IMR-90 (cell line): ENCODE measurements at regions not wholly inside any gene's neighbourhood (a gene's known extent, or its start where the extent isn't known, plus 50 kb on each side); places are given as distances from the start of the nearest gene placed in this dataset.

Experiments used
- ATAC-seq: fragments of 200-7000 bp; cut with Tn5 transposase; 2 replicates; pipeline ENCODE4 v1.9.1; 2020; ENCODE audit warnings: low read depth, mild to moderate bottlenecking, moderate library complexity
- BruUV-seq: library from RNA; stranded (reverse); fragments of 400-500 nt; replicated peaks from 2 replicates; lab custom pipeline; 2021; lab: Mats Ljungman, UMichigan
- CTCF ChIA-PET: fragments of 300-600 bp; formaldehyde crosslinking; extraction: SDS; loops from one replicate; lab custom pipeline; 2021; ENCODE audit warnings: antibody characterized with exemption; lab: Yijun Ruan, JAX
- POLR2A ChIA-PET: fragments of 300-600 bp; sonication (Branson Sonifier 250); formaldehyde crosslinking; loops from one replicate; lab custom pipeline; 2022; ENCODE audit warnings: antibody characterized with exemption; ENCODE audit not compliant: unreplicated experiment; lab: Charles Lee
- DNase-seq: peaks from one replicate; pipeline ENCODE4 v3.0.0; 2013
- H2AFZ ChIP-seq: replicated peaks from 2 replicates; pipeline ENCODE3; 2013; ENCODE audit warnings: low read length, mild to moderate bottlenecking; ENCODE audit not compliant: poor library complexity
- H2AK5ac ChIP-seq: 2 replicates; pipeline ENCODE4 v1.6.1; 2013; ENCODE audit warnings: low read depth, low read length, inconsistent platforms
- H2AK9ac ChIP-seq: replicated peaks from 2 replicates; pipeline ENCODE3; 2013; ENCODE audit warnings: mild to moderate bottlenecking, low read depth, low read length, moderate library complexity; ENCODE audit not compliant: poor library complexity
- H2BK120ac ChIP-seq: 2 replicates; pipeline ENCODE4 v1.6.1; 2013; ENCODE audit warnings: low read depth, low read length, inconsistent platforms
- H2BK15ac ChIP-seq: 3 replicates; pipeline ENCODE4 v1.6.1; 2013; ENCODE audit warnings: low read depth, low read length, inconsistent platforms
- H2BK20ac ChIP-seq: 2 replicates; pipeline ENCODE4 v1.6.1; 2013; ENCODE audit warnings: low read depth, mild to moderate bottlenecking, inconsistent platforms, low read length, moderate library complexity
- H2BK5ac ChIP-seq: 2 replicates; pipeline ENCODE4 v1.6.1; 2013; ENCODE audit warnings: mild to moderate bottlenecking, low read depth, low read length, inconsistent platforms; ENCODE audit not compliant: poor library complexity, severe bottlenecking
- H3K14ac ChIP-seq: replicated peaks from 2 replicates; pipeline ENCODE4 v1.6.1; 2013; ENCODE audit warnings: low read depth, low read length, inconsistent platforms
- H3K18ac ChIP-seq: 2 replicates; pipeline ENCODE4 v1.6.1; 2013; ENCODE audit warnings: low read depth, low read length, control low read depth
- H3K23ac ChIP-seq: 2 replicates; pipeline ENCODE4 v1.6.1; 2013; ENCODE audit warnings: low read depth, low read length, inconsistent platforms
- H3K27ac ChIP-seq: 2 replicates; pipeline ENCODE4 v1.5.1; 2013; ENCODE audit warnings: mild to moderate bottlenecking, control low read depth, low read length; ENCODE audit not compliant: insufficient read depth
- H3K27me3 ChIP-seq: 2 replicates; pipeline ENCODE4 v1.6.1; 2013; ENCODE audit warnings: low read length; ENCODE audit not compliant: control insufficient read depth, insufficient read depth
- H3K36me3 ChIP-seq: 2 replicates; pipeline ENCODE4 v1.6.1; 2013; ENCODE audit warnings: low read length, mixed read lengths; ENCODE audit not compliant: control insufficient read depth, insufficient read depth
- H3K4ac ChIP-seq: 2 replicates; pipeline ENCODE4 v1.6.1; 2013; ENCODE audit warnings: low read depth, low read length, inconsistent platforms
- H3K4me1 ChIP-seq: 2 replicates; pipeline ENCODE4 v1.6.1; 2013; ENCODE audit warnings: low read length, mixed read lengths; ENCODE audit not compliant: control insufficient read depth, insufficient read depth
- H3K4me2 ChIP-seq: 2 replicates; pipeline ENCODE4 v1.6.1; 2013; ENCODE audit warnings: low read depth, mild to moderate bottlenecking, control low read depth, low read length, moderate library complexity
- H3K4me3 ChIP-seq: 2 replicates; pipeline ENCODE4 v1.5.1; 2013; ENCODE audit warnings: low read depth, mild to moderate bottlenecking, control low read depth, low read length, moderate library complexity; ENCODE audit not compliant: insufficient read depth
- H3K56ac ChIP-seq: 2 replicates; pipeline ENCODE4 v1.6.1; 2013; ENCODE audit warnings: low read length, inconsistent platforms; ENCODE audit not compliant: insufficient read depth; ENCODE audit errors: extremely low read depth
- H3K79me1 ChIP-seq, 2 experiments: 2 replicates each; pipeline ENCODE4 v1.6.1; 2013; ENCODE audit warnings: low read length in 2 of 2, inconsistent platforms in 1 of 2, low read depth in 1 of 2
- H3K9ac ChIP-seq: 2 replicates; pipeline ENCODE4 v1.6.1; 2013; ENCODE audit warnings: low read depth, low read length, control low read depth
- H3K9me1 ChIP-seq: 2 replicates; pipeline ENCODE4 v1.6.1; 2013; ENCODE audit warnings: low read length, inconsistent platforms; ENCODE audit not compliant: insufficient read depth
- H3K9me3 ChIP-seq: 2 replicates; pipeline ENCODE4 v1.6.1; 2013; ENCODE audit warnings: low read length; ENCODE audit not compliant: control insufficient read depth, insufficient read depth
- H4K20me1 ChIP-seq: 2 replicates; pipeline ENCODE4 v1.6.1; 2013; ENCODE audit warnings: low read length, inconsistent platforms; ENCODE audit not compliant: insufficient read depth
- H4K5ac ChIP-seq: 2 replicates; pipeline ENCODE4 v1.6.1; 2013; ENCODE audit warnings: mild to moderate bottlenecking, low read depth, low read length, control low read depth
- H4K8ac ChIP-seq, 2 experiments: 2 replicates each; pipeline ENCODE4 v1.6.1; 2013; ENCODE audit warnings: low read depth in 2 of 2, low read length in 2 of 2, control low read depth in 1 of 2, inconsistent platforms in 1 of 2
- H4K91ac ChIP-seq: 2 replicates; pipeline ENCODE4 v1.6.1; 2013; ENCODE audit warnings: low read depth, low read length, inconsistent platforms; ENCODE audit not compliant: insufficient read depth
- MXI1 ChIP-seq: IDR thresholded peaks from 2 replicates; pipeline ENCODE4 v1.6.1; 2012; ENCODE audit warnings: low read depth, mild to moderate bottlenecking, low read length, moderate library complexity, borderline replicate concordance
- NFE2L2 ChIP-seq: fragments of 150-350 bp; IDR thresholded peaks from 2 replicates; pipeline ENCODE4 v1.6.1; 2016; ENCODE audit warnings: low read depth, mild to moderate bottlenecking, low read length
- POLR2A ChIP-seq: IDR thresholded peaks from 2 replicates; pipeline ENCODE4 v1.6.1; 2012; ENCODE audit warnings: mild to moderate bottlenecking, low read depth, low read length
- RFX5 ChIP-seq: IDR thresholded peaks from 2 replicates; pipeline ENCODE4 v1.8.0; 2012; ENCODE audit warnings: low read depth, mild to moderate bottlenecking, low read length, moderate library complexity
- WGBS, 2 experiments: methylation state at CpG; one replicate each; pipeline versions ENCODE4 v1.1.5 to v1.1.7; 2013; ENCODE audit warnings: missing lambda C conversion rate in 2 of 2; ENCODE audit not compliant: insufficient read length in 1 of 2; ENCODE audit errors: extremely low coverage in 2 of 2; 5-methylcytosine and 5-hydroxymethylcytosine counted together
- dilution Hi-C: fragments of 300-500 bp; cut with HindIII; formaldehyde crosslinking; loops from one replicate; pipeline ENCODE4 v1.14.3; 2018; ENCODE audit warnings: low sequenced_read_pairs; ENCODE audit not compliant: unreplicated experiment
- in situ Hi-C: fragments of 300-500 bp; cut with MboI; formaldehyde crosslinking; loops from 3 replicates; pipeline ENCODE4 v1.14.3; 2019; ENCODE audit warnings: low sequenced_read_pairs, inconsistent platforms, mixed read lengths
- intact Hi-C: fragments of 100-400 bp; cut with micrococcal nuclease; formaldehyde crosslinking; loops from 2 replicates; pipeline ENCODE4 v1.10.0; 2022

DNA sequence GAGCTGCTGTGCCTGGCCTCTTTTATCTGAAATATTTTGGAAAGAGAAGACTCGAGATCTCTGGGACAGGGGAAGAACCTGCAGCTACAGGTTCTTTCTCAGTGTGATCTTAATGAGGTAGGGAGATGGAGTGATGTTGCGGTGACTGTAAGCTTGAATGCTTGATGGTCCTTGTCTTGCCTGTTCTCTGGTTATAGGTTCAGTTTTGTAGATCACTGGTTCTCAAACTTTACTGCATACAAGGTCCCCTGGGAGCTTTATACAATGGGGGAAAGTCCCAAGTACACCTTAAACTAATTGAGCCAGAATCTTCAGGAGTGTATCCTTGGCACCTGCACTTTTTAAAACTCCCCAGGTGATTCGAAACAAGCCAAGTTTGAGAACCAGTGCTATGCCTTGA is 136.7 kb upstream of the CXCR4 start:
- Histone ChIP-seq H2AK9ac (no peak overlapping the region), H2AFZ (no peak overlapping the region), H3K18ac (no peak overlapping the region), H3K4ac (no peak overlapping the region), H4K8ac (no peak overlapping the region), H2BK20ac (no peak overlapping the region), H2BK15ac (no peak overlapping the region), H3K9me1 (no peaks in the 10 kb centered on the region), H3K4me1 (no peaks in the 10 kb centered on the region), H4K5ac (no peak overlapping the region), H3K23ac (no peak overlapping the region), H2BK120ac (no peak overlapping the region), H2AK5ac (no peak overlapping the region), H3K27me3 (no peaks in the 10 kb centered on the region), H2BK5ac (no peak overlapping the region), H4K91ac (no peak overlapping the region), H3K9ac (no peak overlapping the region), H4K20me1 (no peaks in the 10 kb centered on the region), H3K56ac (no peak overlapping the region), H3K9me3 (no peaks in the 10 kb centered on the region), H3K4me2 (no peak overlapping the region), H3K27ac (no peak overlapping the region), H3K14ac (no peak overlapping the region), H3K36me3 (no peaks in the 10 kb centered on the region), H3K4me3 (no peak overlapping the region), H3K79me1 (no peaks in the 10 kb centered on the region)
- WGBS, 2 experiments: 9% methylated on average over 1 of the region's 3 CpGs; no CpG with 5 or more reads in 1 of the 2 experiments
- ATAC-seq (no peak), DNase-seq (no peak)
- TF ChIP-seq RFX5 (no peak), POLR2A (no peak), NFE2L2 (no peak), MXI1 (no peak)
- ChIA-PET POLR2A (no interaction called here), CTCF (no interaction called here)
- dilution Hi-C loops: no loop called here
- BruUV-seq: no TSS peak
- intact Hi-C loops: no loop called here
- in situ Hi-C loops: no loop called here
